OCI-LY3 (cell line): ENCODE measurements at regions not wholly inside any gene's neighbourhood (a gene's known extent, or its start where the extent isn't known, plus 50 kb on each side); places are given as distances from the start of the nearest gene placed in this dataset.

Experiments used
- EZH2phosphoT487 ChIP-seq: fragments of 200-600 bp; shearing (Covaris generic); IDR thresholded peaks from 2 replicates; pipeline ENCODE4 v1.6.1; 2018; ENCODE audit warnings: antibody characterized with exemption, mixed run types, low read depth
- TF ChIP-seq, protein P1 (sequence below): fragments of 200-600, 300-600 bp; sonication (generic); IDR thresholded peaks from 2 replicates; pipeline ENCODE4 v1.5.1; 2014; ENCODE audit warnings: antibody characterized with exemption, low read length, low read depth

GRCh38 chr1:118535901-118536300 lies 350.9 kb upstream of the SPAG17 start:
- TF ChIP-seq, protein P1, sequence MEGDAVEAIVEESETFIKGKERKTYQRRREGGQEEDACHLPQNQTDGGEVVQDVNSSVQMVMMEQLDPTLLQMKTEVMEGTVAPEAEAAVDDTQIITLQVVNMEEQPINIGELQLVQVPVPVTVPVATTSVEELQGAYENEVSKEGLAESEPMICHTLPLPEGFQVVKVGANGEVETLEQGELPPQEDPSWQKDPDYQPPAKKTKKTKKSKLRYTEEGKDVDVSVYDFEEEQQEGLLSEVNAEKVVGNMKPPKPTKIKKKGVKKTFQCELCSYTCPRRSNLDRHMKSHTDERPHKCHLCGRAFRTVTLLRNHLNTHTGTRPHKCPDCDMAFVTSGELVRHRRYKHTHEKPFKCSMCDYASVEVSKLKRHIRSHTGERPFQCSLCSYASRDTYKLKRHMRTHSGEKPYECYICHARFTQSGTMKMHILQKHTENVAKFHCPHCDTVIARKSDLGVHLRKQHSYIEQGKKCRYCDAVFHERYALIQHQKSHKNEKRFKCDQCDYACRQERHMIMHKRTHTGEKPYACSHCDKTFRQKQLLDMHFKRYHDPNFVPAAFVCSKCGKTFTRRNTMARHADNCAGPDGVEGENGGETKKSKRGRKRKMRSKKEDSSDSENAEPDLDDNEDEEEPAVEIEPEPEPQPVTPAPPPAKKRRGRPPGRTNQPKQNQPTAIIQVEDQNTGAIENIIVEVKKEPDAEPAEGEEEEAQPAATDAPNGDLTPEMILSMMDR: no peak
- no peak for TF ChIP-seq EZH2phosphoT487
